GM21381 (cell line): ENCODE measurements at regions not wholly inside any gene's neighbourhood (a gene's known extent, or its start where the extent isn't known, plus 50 kb on each side); places are given as distances from the start of the nearest gene placed in this dataset.
A peak's percentile ranks its signal among the peaks of the same experiment; 100 is the strongest.

ENCODE experiments used
- ATAC-seq: cut with Tn5 transposase; IDR thresholded peaks from one replicate; pipeline ENCODE4 v1.9.1; 2021; ENCODE audit warnings: mild to moderate bottlenecking, moderate library complexity; ENCODE audit not compliant: unreplicated experiment

GRCh38 chr6:25061289-25061936, 125.7 kb upstream of the RIPOR2 start:
- no peak for ATAC-seq

- no peak for ATAC-seq
These were observed 126.5 kb upstream of the RIPOR2 start for GRCh38 chr6:25062070-25062811.

GRCh38 chr6:25064006-25064405, 128.2 kb upstream of the RIPOR2 start:
- ATAC-seq = no peak

DNA sequence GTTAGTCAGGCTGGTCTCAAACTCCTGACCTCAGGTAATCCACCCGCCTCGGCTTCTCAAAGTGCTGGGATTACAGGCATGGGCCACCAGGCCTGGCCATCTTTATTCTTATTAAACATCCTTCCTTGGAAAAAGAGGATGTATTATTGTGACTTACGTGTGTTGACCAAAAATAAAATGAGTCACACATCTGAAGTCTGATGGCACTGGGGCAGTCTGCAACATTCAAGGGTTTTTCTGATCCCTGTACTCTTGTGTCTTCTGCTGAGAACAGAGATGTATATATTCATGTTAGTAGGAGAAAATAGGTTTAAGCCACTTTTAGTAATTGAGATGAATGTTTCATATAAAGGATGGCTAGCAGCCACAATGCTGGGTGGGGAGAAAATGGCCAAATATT, 129.9 kb upstream of the RIPOR2 start:
- ATAC-seq = no peak

GRCh38 chr6:25066593-25066992, 130.8 kb upstream of the RIPOR2 start:
- no peak for ATAC-seq

GRCh38 chr6:25068866-25069265, 133.1 kb upstream of the RIPOR2 start:
- no peak for ATAC-seq

DNA sequence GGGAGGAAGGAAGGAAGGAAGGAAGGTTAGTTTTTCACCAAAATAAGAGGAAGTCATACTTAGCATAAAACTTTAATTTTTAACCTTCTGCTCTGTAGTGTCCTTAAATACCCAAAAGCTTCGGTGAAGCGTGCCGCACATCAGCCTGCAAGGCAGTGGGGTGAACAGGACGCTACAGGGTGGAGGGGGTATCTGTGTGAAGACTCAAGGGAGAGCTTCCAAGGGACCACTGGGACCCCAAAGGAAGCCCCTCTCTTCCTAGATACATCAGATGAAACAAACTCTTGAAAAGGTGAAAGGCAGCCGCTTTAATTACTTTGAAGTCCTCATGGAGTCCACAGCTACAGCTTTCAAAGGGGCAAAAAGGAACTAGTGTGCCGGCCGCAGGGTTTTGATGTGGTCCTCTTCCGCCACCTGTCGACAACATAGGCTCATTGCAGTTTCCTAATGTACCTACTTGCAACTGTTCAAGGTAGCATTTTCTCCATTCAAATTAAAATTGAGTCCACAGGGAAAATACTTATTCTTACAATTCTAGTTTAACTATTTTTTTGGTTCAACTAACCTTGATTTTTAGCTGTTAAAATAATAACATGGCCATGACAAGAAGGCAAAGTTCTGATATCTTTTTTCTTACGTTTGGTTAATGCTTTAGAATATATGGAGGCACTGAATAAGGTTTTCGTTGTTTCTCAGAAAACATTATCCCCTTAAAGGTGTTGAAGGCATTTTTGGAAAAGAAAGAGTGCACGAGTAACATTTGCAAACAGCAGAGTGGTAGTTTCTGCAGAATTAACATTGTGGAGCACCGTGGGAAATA, 135.0 kb upstream of the RIPOR2 start:
- ATAC-seq = peak; percentile 77

DNA sequence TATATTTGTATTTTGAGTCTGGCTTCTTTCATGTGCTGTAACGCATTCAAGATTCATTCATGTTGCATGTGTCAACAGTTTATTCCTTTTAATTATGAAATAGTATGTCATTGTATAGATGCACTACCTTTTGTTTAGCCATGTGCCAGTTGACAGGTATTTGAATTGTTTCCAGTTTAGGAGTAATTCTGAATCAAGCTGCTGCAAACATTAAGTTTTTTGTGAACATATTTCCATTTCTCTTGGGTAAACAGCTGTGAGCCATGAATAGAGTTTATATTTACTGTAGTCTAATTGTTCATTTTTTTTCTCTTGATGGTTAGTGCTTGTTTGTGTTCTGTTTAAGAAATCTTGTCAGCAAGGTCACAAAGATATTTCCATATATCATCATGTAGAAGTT, 142.4 kb upstream of the RIPOR2 start:
- ATAC-seq = no peak

DNA sequence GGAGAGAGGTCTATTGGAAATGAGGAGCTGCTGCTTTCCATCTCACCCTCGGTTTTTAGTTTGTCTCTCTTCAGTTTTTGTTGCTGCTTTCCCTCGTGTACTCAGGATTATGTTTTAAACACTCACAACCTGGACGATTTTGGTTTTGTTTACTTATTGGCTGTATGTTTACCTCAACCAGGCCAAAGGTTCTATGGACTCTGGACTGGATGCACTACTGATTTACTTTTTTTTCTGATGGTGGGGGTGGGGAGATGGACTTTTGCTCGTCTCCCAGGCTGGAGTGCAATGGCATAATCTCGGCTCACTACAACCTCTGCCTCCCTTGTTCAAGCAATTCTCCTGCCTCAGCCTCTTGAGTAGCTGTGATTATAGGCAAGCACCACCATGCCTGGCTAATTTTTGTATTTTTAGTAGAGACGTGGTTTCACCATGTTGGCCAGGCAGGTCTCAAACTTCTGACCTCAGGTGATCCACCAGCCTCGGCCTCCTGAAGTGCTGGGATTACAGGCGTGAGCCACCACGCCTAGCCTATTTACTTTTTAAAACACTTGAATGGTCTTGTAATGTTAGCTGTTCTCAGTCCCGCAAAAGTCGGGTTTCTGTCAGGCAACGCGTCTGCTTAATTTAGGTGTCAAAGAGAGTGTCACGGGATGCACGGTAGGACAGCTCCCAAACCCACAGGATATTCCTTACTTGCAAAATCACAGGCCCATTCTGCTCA, 148.2 kb upstream of the RIPOR2 start:
- ATAC-seq = no peak

DNA sequence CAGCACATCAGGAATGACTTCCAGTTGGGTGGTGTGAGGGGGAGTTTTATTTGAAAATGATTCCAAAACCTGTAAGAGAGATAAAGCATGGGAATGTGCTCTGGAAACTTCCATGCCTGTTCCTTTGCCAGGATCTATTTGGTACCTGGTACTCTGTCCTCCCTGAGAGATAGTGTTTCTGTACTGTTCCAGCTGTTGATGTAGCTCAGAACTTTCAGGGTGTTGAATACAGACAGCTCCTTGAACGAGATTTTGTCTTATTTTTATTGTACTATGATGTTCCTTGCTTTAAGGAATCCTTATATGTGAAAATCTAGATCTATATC, 148.7 kb upstream of the RIPOR2 start:
- no peak for ATAC-seq

DNA sequence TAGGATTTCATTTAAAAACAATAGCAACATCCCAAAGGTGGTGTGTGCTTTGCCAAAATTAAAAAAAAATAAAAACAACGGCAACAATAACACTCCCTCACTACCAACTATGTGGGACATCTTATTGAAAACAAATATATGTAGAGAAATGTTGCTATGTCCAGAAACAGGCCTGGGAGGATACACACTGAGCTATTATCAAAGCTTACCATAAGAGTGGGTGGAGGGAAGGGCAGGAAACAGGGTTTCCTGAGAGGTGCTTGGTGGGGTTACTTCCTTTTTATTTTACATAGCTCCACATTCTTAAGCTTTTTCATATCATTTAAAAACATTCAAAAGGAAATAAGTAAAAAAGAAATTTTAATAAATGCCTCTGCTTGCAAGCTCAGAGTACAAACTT, 150.0 kb upstream of the RIPOR2 start:
- no peak for ATAC-seq

GRCh38 chr6:25086500-25087091, 150.8 kb upstream of the RIPOR2 start:
- no peak for ATAC-seq

DNA sequence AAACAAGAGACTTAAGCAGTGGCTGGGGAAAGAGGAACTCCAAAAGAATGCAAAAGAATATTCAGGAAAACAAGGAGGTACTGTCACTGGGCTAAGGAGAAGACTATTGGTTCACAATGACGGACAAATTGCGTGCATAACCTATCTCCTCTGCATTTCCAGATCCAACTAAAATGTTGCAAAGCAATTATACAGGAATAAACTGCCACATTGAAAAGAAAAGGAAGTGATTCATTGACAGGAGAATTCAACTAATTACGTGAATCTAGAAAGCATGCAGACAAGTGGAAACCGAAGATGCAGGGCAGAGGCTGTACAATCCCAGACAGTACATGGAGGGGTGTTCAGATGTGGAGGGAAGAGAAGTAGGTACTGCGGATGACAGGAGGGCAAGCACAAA, 152.8 kb upstream of the RIPOR2 start:
- no peak for ATAC-seq

GRCh38 chr6:25089442-25089841, 153.7 kb upstream of the RIPOR2 start:
- ATAC-seq = no peak

DNA sequence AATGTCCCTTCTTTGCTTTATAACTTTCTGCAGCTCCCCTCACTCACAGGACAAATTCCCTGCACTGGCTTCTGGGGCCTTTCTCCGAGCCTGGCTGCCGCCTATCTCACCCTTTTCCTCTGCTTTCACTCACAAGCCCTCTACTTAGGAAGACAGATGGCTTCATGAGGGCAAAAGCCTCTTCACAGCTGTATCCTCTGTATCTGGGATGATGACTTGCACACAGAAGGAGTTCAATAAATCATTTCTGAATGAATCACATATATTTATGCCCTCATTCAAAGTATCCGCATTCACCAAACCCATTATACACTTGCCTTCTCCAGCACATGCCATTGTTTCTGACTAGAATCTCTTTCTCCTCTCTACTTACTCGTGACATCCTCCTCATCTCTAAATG, 159.0 kb upstream of the RIPOR2 start:
- ATAC-seq = no peak

- ATAC-seq = no peak
These were observed 164.5 kb upstream of the RIPOR2 start for GRCh38 chr6:25100288-25100687.

- ATAC-seq = no peak
These were observed 167.8 kb upstream of the RIPOR2 start for GRCh38 chr6:25103603-25104002.

DNA sequence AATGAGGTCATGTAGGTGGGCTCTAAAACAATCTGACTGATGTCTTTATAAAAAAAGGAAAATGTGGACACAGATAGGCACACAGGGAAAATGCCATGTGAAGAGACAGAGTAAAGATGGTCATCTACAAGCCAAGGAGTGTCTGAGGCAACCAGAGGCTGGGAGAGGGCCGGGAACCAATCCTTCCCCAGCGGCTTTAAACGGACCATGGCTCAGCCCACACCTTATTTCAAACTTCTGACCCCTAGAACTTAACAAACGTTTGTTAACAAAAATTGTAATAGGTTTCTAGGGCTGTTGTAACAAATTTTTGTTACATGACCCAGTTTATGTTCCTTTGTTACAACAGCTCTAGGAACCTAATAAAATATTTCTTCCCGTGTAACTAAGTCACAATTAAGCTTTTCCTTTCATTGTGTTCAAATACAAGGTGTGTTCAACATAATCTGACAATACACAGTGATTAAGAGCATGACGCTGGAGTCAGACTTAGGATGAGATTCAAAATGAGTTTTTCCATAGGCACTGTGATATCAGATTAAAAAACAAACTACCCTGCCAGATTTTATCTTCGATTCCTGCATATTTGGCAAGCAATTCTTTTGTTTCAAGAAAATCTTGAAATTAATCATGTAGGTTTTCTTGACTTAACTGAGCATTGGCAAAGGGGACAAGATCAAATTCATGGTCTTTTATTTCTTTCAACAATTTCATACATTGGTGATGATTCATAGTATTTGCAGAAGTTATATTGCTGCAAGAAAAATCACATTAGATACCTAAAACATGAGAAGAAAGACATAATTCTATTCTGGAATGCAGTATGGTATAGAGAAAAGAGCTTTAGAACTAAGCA, 169.5 kb upstream of the RIPOR2 start:
- no peak for ATAC-seq

DNA sequence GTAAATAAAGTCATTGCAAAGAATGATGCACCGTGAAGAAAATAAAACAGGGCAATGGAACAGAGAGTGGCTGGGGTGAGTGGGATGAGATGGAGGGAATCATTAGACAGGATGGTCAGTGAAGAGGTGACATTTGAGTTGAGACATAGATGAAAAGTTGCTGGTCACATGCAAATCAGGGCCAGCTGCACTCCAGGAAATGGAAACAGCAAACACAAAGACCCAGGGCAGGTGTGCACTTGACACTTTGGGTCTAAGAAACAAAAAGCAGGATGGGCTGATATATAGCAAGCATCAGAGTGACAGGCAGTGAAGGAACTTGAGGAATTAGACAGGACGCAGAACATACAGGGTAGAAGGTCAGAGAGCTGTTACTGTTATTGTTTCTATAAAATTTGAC, 171.5 kb upstream of the RIPOR2 start:
- peak; percentile 70 for ATAC-seq

- ATAC-seq = no peak
These were observed 167.4 kb upstream of the CARMIL1 start for GRCh38 chr6:25111782-25112181.
